ENCODE measurements at regions not wholly inside any gene's neighbourhood (a gene's known extent, or its start where the extent isn't known, plus 50 kb on each side); places are given as distances from the start of the nearest gene placed in this dataset.

DNA sequence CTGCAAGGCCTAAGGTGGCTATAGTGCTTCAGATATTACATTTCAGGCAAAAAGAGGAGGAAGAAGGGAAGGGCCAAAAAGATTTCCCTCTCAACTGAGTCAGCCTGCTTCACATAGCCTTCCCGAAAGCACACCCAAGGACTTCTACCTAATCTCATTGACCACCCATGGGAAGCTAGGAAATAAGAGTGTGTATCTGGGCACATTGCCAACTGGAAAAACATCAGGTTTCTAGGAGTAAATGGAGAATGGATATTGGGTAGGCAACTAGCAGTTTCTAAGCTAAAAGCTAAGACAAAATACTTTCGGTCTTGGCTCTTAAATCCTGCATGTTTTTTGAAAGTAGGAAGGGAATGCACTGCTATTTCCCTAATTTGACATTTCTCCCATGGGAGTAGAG lies 221.7 kb upstream of the GRIP1 start (continued):
- TF ChIP-seq, protein P1, sequence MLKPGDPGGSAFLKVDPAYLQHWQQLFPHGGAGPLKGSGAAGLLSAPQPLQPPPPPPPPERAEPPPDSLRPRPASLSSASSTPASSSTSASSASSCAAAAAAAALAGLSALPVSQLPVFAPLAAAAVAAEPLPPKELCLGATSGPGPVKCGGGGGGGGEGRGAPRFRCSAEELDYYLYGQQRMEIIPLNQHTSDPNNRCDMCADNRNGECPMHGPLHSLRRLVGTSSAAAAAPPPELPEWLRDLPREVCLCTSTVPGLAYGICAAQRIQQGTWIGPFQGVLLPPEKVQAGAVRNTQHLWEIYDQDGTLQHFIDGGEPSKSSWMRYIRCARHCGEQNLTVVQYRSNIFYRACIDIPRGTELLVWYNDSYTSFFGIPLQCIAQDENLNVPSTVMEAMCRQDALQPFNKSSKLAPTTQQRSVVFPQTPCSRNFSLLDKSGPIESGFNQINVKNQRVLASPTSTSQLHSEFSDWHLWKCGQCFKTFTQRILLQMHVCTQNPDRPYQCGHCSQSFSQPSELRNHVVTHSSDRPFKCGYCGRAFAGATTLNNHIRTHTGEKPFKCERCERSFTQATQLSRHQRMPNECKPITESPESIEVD (tag by site-specific recombination; IDR thresholded peaks at IDR 0.05): peak; percentile 51
- peak; percentile 85 for TF ChIP-seq ZNF660 (tag by site-specific recombination; IDR thresholded peaks at IDR 0.05)

DNA sequence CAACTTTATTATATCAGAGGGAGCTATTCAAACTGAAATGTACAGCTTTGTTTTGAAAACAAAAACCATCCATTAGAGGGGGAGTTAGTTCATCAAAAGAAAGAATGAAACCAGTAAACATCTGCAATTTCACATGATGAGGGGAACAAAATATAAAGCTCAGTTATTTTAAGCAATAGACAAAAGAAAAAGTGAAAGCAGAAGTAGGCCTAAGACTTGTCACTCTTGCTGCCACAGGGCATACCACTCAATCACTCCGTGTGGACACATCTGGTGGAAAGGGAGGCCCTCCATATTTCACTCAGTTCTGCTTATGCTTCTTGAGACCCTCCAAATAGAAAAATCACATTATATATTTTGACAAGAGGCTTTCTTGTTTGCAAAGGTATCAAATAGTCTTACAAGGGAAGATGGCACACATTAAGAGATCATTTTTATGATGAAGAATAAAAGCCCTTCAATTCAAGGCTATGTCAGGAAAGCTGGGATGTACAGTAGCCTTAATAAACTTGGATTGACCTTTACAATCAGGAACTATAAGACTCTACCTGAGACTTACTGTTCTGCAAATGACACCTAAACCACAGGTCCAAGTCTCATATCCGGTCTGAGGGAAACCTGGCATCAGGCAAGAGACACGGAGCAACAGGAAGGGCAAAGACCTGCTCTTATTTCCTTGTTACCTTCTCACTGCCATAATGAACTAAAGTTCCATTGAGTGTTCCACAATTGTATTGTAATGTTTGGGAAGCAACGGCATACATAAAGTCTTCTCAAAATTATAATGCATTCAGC lies 222.5 kb upstream of the GRIP1 start:
- H3K4me1 ChIP-seq (ENCODE audit: control insufficient read depth, insufficient read depth, low read length): peaks cover 29% of the 10 kb centered on the region
- no peaks in the 10 kb centered on the region for H3K36me3 ChIP-seq (ENCODE audit: control insufficient read depth in 2 of 2, insufficient read depth in 1 of 2, low read length in 2 of 2)
- H3K9me3 ChIP-seq (ENCODE audit: control insufficient read depth, insufficient read depth, low read depth, low read length): no peaks in the 10 kb centered on the region
- no peak for TF ChIP-seq TRIM28 (IDR thresholded peaks at IDR 0.05; ENCODE audit: borderline replicate concordance, low read length)
- no peak for TF ChIP-seq HIC1 (tag by site-specific recombination; IDR thresholded peaks at IDR 0.05)
- TF ChIP-seq YY1 (tag by site-specific recombination; IDR thresholded peaks at IDR 0.05): no peak
- TF ChIP-seq, protein P2, sequence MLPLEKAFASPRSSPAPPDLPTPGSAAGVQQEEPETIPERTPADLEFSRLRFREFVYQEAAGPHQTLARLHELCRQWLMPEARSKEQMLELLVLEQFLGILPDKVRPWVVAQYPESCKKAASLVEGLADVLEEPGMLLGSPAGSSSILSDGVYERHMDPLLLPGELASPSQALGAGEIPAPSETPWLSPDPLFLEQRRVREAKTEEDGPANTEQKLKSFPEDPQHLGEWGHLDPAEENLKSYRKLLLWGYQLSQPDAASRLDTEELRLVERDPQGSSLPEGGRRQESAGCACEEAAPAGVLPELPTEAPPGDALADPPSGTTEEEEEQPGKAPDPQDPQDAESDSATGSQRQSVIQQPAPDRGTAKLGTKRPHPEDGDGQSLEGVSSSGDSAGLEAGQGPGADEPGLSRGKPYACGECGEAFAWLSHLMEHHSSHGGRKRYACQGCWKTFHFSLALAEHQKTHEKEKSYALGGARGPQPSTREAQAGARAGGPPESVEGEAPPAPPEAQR (tag by site-specific recombination; IDR thresholded peaks at IDR 0.05): no peak
- TF ChIP-seq ZNF350 (tag by site-specific recombination; IDR thresholded peaks at IDR 0.05): no peak
- TF ChIP-seq ZNF660 (tag by site-specific recombination; IDR thresholded peaks at IDR 0.05): no peak
- TF ChIP-seq ZNF280C (tag by site-specific recombination; IDR thresholded peaks at IDR 0.05): no peak
- TF ChIP-seq ZNF174 (tag by site-specific recombination; IDR thresholded peaks at IDR 0.05): no peak
- no peak for TF ChIP-seq ZNF341 (tag by site-specific recombination; IDR thresholded peaks at IDR 0.05; ENCODE audit: low read depth)
- no peak for TF ChIP-seq SCRT2 (tag by site-specific recombination; IDR thresholded peaks at IDR 0.05)
- TF ChIP-seq, protein P3, sequence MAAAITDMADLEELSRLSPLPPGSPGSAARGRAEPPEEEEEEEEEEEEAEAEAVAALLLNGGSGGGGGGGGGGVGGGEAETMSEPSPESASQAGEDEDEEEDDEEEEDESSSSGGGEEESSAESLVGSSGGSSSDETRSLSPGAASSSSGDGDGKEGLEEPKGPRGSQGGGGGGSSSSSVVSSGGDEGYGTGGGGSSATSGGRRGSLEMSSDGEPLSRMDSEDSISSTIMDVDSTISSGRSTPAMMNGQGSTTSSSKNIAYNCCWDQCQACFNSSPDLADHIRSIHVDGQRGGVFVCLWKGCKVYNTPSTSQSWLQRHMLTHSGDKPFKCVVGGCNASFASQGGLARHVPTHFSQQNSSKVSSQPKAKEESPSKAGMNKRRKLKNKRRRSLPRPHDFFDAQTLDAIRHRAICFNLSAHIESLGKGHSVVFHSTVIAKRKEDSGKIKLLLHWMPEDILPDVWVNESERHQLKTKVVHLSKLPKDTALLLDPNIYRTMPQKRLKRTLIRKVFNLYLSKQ (tag by site-specific recombination; IDR thresholded peaks at IDR 0.05; ENCODE audit: borderline replicate concordance): no peak
- TF ChIP-seq, protein P1 (tag by site-specific recombination; IDR thresholded peaks at IDR 0.05): no peak
- no peak for TF ChIP-seq ZBTB44 (tag by site-specific recombination; IDR thresholded peaks at IDR 0.05)
- H3K4me3 ChIP-seq (ENCODE audit: low read depth, low read length): no peak overlapping the region
- POLR2A ChIA-PET: no interaction called here
- CTCF ChIA-PET: interaction anchor here (0.7 kb wide), 1 partner anchor 34 kb away, joined by 3 read pairs; no protein-coding TSS in a partner anchor
- H3K27ac ChIP-seq (ENCODE audit: extremely low read depth, low read depth, low read length): no peak overlapping the region
